AG10803 (cell line): ENCODE measurements at regions not wholly inside any gene's neighbourhood (a gene's known extent, or its start where the extent isn't known, plus 50 kb on each side); places are given as distances from the start of the nearest gene placed in this dataset.
"Not testable (repeated sequence)": the region's sequence is repeated elsewhere in the genome, so short reads cannot be mapped to it uniquely, and the experiment has no call there.

Experiments
- DNase-seq: peaks from one replicate; pipeline ENCODE4 v3.0.0; 2010; ENCODE audit warnings: low read depth
- H3K4me3 ChIP-seq: 2 replicates; pipeline ENCODE4 v1.5.1; 2011; ENCODE audit warnings: mild to moderate bottlenecking, low read length, control low read depth
- CTCF ChIP-seq: conservative IDR thresholded peaks from 2 replicates; pipeline ENCODE4 v1.5.1; 2011; ENCODE audit warnings: mild to moderate bottlenecking, low read length, control low read depth, inconsistent platforms

GRCh38 chr6:21751608-21752007, 158.1 kb downstream of the SOX4 start:
- TF ChIP-seq CTCF = no peak
- no peak overlapping the region for H3K4me3 ChIP-seq
- no peak for DNase-seq

GRCh38 chr6:21752054-21752811, 158.7 kb downstream of the SOX4 start:
- no peak overlapping the region for H3K4me3 ChIP-seq
- TF ChIP-seq CTCF = no peak
- peak; percentile 27 for DNase-seq

DNA sequence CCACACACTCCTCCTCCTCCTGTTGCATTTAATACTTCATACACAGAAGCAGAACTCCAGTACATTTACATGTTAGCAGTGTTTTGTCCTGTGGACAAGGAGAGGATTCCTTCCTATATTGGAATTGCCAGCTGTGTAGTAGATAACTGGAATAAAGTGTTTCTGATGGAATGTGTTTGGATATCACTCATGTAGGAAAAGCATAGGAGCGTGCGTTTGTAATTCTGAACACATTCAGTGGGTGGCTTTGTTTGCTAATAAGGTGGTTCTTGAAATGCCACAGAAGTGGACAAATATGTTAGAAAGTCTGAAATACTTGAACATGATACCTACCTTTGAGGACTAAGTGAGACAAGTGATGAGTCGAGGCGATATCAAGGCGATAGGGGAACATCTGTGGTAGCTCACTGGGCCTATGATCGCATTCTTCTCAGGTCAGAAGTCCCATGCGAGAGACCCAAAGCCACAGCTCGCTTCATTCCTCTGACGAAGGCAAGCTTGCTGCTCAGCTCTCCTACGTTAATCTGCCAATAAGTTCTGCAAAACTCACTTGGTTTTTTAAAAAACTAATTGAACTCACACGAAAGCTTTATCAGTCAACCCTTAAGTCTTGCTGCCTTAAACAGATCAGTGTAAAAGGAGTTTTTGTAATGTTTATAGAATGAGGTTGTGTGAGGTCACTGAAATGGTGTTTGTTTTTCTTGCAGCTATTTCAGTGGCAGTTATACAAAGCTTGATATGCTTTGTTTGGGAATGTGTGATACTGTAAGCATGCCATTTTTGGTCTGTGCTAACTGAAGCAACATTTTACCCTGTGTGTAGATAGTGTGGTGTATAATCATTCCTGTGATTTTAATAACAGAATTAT, 159.9 kb downstream of the SOX4 start:
- H3K4me3 ChIP-seq = no peak overlapping the region
- no peak for TF ChIP-seq CTCF
- peak; percentile 21 for DNase-seq

DNA sequence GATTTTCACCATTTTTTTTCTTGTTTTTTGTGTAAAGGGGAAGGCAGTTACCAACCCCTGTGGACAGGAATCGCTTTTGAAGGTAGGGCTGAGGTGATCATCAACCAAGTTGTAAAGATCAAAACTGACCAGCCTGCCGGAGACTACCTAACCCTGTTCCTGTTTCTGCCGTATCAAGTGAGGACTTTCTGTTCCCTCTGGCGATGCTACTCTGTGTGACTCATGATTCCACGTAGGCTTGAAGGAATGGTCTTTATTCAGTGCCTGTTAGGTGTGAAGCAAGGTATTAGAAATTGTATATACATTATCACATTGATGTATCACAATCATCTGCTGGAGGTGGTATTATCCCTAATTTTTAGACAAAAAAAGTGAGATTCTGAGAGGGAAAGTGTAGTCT, 161.3 kb downstream of the SOX4 start:
- no peak overlapping the region for H3K4me3 ChIP-seq
- no peak for TF ChIP-seq CTCF
- no peak for DNase-seq

DNA sequence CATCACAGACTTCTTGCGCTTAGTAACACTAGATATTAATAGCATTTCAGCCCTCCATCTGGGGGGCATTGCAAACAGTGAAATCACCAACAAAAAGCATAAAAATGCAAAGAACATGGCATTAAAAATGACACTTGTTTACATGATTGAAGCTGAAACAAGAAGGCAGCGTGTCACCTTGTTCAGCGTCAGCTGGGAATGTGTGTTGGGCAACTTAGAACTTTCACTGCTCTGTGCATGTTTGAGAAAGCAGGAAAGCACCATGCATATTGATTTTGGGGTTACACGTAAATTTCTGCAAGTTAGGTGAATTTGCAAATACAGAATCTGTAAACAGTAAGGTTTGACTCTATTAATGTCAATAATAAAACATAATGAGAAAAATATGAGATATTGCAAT, 162.9 kb downstream of the SOX4 start:
- DNase-seq = no peak
- no peak overlapping the region for H3K4me3 ChIP-seq
- TF ChIP-seq CTCF = no peak

- not testable (repeated sequence) for H3K4me3 ChIP-seq, DNase-seq
Measured at GRCh38 chr6:21757392-21757791, 163.8 kb downstream of the SOX4 start.

DNA sequence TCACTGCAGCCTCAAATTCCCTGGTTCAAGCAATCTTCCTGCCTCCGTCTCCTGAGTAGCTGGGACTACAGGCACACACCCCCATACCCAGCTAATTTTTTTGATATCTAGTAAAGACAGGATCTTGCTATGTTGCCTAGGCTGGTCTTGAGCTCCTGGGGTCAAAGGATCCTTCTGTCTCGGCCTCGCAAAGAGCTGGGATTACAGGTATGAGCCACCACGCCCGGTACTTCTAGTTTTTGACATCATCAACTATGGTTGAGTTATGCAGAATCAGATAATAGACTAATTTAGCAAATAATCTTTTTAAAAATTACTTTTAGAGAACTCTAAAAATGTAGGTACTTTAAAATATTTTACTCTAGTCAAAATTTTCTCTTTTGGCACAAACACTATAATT, 166.2 kb downstream of the SOX4 start:
- no peak overlapping the region for H3K4me3 ChIP-seq
- no peak for DNase-seq
- no peak for TF ChIP-seq CTCF

DNA sequence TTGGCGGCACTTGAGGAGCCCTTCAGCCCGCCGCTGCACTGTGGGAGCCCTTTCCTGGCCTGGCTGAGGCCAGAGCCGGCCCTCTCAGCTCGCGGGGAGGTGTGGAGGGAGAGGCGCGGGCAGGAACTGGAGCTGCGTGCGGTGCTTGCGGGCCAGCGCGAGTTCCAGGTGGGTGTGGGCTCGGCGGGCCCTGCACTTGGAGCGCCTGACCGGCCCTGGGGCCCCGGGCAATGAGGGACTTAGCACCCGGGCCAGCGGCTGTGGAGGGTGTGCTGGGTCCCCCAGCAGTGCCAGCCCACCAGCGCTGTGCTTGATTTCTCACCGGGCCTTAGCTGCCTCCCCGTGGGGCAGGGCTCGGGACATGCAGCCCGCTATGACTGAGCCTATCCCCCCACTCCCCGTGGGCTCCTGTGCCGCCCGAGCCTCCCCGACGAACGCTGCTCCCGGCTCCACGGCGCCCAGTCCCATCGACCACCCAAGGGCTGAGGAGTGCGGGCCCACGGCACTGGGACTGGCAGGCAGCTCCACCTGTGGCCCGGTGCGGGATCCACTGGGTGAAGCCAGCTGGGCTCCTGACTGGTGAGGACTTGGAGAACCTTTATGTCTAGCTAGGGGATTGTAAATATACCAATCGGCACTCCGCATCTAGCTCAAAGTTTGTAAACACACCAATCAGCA, 167.6 kb downstream of the SOX4 start:
- not testable (repeated sequence) for H3K4me3 ChIP-seq, DNase-seq
